Peyer's patch (tissue), 4 donors: ENCODE measurements at regions not wholly inside any gene's neighbourhood (a gene's known extent, or its start where the extent isn't known, plus 50 kb on each side); places are given as distances from the start of the nearest gene placed in this dataset.

Source experiments
- DNase-seq, 3 donors: peaks; one replicate each; pipeline ENCODE4 v3.0.0-alpha.2; 2017 to 2019
- H3K27ac ChIP-seq, 4 donors: fragments of 200-600 bp; sonication (generic); one replicate each; pipeline ENCODE4 v1.5.1; 2016 to 2019
- H3K27me3 ChIP-seq, 2 donors: fragments of 200-600 bp; sonication (generic); one replicate each; pipeline ENCODE4 v1.5.1; 2019
- H3K36me3 ChIP-seq, 3 donors: fragments of 200-600 bp; sonication (generic); one replicate each; pipeline ENCODE4 v1.5.1; 2016 to 2019
- H3K4me1 ChIP-seq, 4 donors: fragments of 200-600 bp; sonication (generic); one replicate each; pipeline ENCODE4 v1.5.1; 2016 to 2019
- H3K4me3 ChIP-seq, 4 donors: fragments of 200-600 bp; sonication (generic); 1 replicate in 3 of 4; 2 replicates in 1 of 4; pipeline ENCODE4 v1.5.1; 2016 to 2019; ENCODE audit warnings: mild to moderate bottlenecking in 1 of 4
- H3K9me3 ChIP-seq, 4 donors: fragments of 200-600 bp; sonication (generic); one replicate each; pipeline ENCODE4 v1.5.1; 2016 to 2019; ENCODE audit warnings: mild to moderate bottlenecking in 1 of 4
- CTCF ChIP-seq, 6 experiments: fragments of 450-650 bp in 4 of 6; fragments of 200-600 bp in 2 of 6; sonication (generic) in 1 of 6; IDR thresholded peaks; one replicate each; pipeline ENCODE4 v1.5.1; 2017 to 2019; ENCODE audit warnings: antibody characterized with exemption in 6 of 6, mild to moderate bottlenecking in 3 of 6, moderate library complexity in 1 of 6
- POLR2A ChIP-seq, 2 donors: fragments of 450-650 bp; IDR thresholded peaks; one replicate each; pipeline ENCODE4 v1.5.1; 2017; ENCODE audit warnings: antibody characterized with exemption in 2 of 2, mild to moderate bottlenecking in 2 of 2, moderate library complexity in 2 of 2

- Histone ChIP-seq H3K4me1 (peaks cover 0 to 3% (median 0%) of the 10 kb centered on the region in 4 donors), H3K27ac (no peak overlapping the region), H3K36me3 (no peaks in the 10 kb centered on the region), H3K4me3 (no peak overlapping the region), H3K27me3 (no peaks in the 10 kb centered on the region), H3K9me3 (no peaks in the 10 kb centered on the region)
- DNase-seq: no peak
- TF ChIP-seq CTCF (IDR thresholded peaks at IDR 0.05): no peak
- no peak for TF ChIP-seq POLR2A (IDR thresholded peaks at IDR 0.05)
Observed at GRCh38 chr5:112642885-112643284, 94.8 kb upstream of the APC start.

GRCh38 chr5:112643339-112643971, 94.2 kb upstream of the APC start:
- H3K27me3 ChIP-seq: no peaks in the 10 kb centered on the region
- H3K4me3 ChIP-seq: no peak overlapping the region
- peaks cover 0 to 3% (median 0%) of the 10 kb centered on the region in 4 donors for H3K4me1 ChIP-seq
- TF ChIP-seq CTCF (IDR thresholded peaks at IDR 0.05) (no peak), POLR2A (IDR thresholded peaks at IDR 0.05) (no peak)
- no peaks in the 10 kb centered on the region for H3K36me3 ChIP-seq
- no peak for DNase-seq
- no peak overlapping the region for H3K27ac ChIP-seq
- no peaks in the 10 kb centered on the region for H3K9me3 ChIP-seq

- H3K4me3 ChIP-seq: no peak overlapping the region
- H3K27me3 ChIP-seq: no peaks in the 10 kb centered on the region
- peaks cover 0 to 3% (median 0%) of the 10 kb centered on the region in 4 donors for H3K4me1 ChIP-seq
- DNase-seq: no peak
- TF ChIP-seq POLR2A (IDR thresholded peaks at IDR 0.05) (no peak), CTCF (IDR thresholded peaks at IDR 0.05) (no peak)
- H3K36me3 ChIP-seq: no peaks in the 10 kb centered on the region
- no peaks in the 10 kb centered on the region for H3K9me3 ChIP-seq
- no peak overlapping the region for H3K27ac ChIP-seq
Observed at GRCh38 chr5:112646139-112646936, 91.3 kb upstream of the APC start.

- no peaks in the 10 kb centered on the region for H3K36me3 ChIP-seq
- H3K4me3 ChIP-seq: no peak overlapping the region
- no peak for TF ChIP-seq CTCF (IDR thresholded peaks at IDR 0.05)
- TF ChIP-seq POLR2A (IDR thresholded peaks at IDR 0.05): no peak
- H3K27me3 ChIP-seq: no peaks in the 10 kb centered on the region
- DNase-seq: no peak
- H3K9me3 ChIP-seq: no peaks in the 10 kb centered on the region
- H3K4me1 ChIP-seq: peaks cover 0 to 3% (median 0%) of the 10 kb centered on the region in 4 donors
- no peak overlapping the region for H3K27ac ChIP-seq
Observed at GRCh38 chr5:112647428-112647827, 90.3 kb upstream of the APC start.

- Histone ChIP-seq H3K9me3 (no peaks in the 10 kb centered on the region), H3K27ac (no peak overlapping the region), H3K4me3 (no peak overlapping the region), H3K36me3 (no peaks in the 10 kb centered on the region), H3K27me3 (no peaks in the 10 kb centered on the region), H3K4me1 (peaks cover 0 to 3% (median 0%) of the 10 kb centered on the region in 4 donors)
- no peak for TF ChIP-seq CTCF (IDR thresholded peaks at IDR 0.05)
- no peak for TF ChIP-seq POLR2A (IDR thresholded peaks at IDR 0.05)
- DNase-seq: no peak
Observed at GRCh38 chr5:112648264-112648663, 89.4 kb upstream of the APC start.
